ENCODE measurements at regions not wholly inside any gene's neighbourhood (a gene's known extent, or its start where the extent isn't known, plus 50 kb on each side); places are given as distances from the start of the nearest gene placed in this dataset.
"Not testable (repeated sequence)": the region's sequence is repeated elsewhere in the genome, so short reads cannot be mapped to it uniquely, and the experiment has no call there.

DNA sequence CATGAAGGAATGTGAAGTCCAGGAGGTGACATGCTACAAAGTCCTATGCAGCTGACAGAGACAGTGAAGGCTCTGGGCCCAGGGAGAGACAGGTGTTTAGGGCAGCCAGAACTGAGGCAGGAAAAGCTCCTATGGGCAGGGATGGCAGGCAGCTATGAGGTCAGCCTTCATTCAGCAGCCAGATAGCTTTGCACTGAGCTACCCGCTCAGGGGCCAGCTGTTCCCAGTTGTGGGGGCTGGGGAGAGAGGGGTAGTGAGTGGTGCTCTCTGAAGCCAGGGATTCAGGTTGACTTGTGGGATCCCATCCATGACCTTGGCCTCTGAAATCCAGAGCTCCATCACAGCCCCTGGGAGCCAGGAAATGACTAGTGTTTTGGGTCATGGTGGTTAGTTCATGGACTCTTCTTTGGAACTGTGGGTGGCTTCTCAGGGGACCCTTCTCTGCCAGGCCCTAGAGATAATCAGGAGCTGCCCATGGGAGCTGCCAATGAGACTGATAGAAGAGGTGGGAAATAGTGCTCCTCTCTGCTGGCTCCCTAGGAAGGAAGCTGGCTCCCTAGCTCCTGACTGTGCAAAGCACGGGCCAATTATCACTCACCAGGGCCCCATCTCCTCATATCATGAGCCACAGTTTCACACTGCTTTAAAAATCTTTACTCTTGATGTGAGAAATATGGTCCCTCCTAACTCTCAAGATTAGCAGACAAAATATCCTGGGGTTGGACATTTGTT lies 127.7 kb downstream of the VEGFA start:
- DNase-seq (ENCODE audit: extremely low spot score, insufficient read length, low read depth) (no peak), FAIRE-seq (no peak)

GRCh38 chr6:43896329-43897255 lies 126.6 kb downstream of the VEGFA start:
- no peak for DNase-seq (ENCODE audit: extremely low spot score, insufficient read length, low read depth)

GRCh38 chr6:43895656-43896328 lies 125.8 kb downstream of the VEGFA start:
- no peak for DNase-seq (ENCODE audit: extremely low spot score, insufficient read length, low read depth)
- FAIRE-seq: no peak

More at GRCh38 chr6:43896329-43897255, 126.6 kb downstream of the VEGFA start:
- FAIRE-seq: no peak

GRCh38 chr6:43893073-43893472 lies 123.1 kb downstream of the VEGFA start:
- no peak for DNase-seq (ENCODE audit: extremely low spot score, insufficient read length, low read depth)
- no peak for FAIRE-seq

DNA sequence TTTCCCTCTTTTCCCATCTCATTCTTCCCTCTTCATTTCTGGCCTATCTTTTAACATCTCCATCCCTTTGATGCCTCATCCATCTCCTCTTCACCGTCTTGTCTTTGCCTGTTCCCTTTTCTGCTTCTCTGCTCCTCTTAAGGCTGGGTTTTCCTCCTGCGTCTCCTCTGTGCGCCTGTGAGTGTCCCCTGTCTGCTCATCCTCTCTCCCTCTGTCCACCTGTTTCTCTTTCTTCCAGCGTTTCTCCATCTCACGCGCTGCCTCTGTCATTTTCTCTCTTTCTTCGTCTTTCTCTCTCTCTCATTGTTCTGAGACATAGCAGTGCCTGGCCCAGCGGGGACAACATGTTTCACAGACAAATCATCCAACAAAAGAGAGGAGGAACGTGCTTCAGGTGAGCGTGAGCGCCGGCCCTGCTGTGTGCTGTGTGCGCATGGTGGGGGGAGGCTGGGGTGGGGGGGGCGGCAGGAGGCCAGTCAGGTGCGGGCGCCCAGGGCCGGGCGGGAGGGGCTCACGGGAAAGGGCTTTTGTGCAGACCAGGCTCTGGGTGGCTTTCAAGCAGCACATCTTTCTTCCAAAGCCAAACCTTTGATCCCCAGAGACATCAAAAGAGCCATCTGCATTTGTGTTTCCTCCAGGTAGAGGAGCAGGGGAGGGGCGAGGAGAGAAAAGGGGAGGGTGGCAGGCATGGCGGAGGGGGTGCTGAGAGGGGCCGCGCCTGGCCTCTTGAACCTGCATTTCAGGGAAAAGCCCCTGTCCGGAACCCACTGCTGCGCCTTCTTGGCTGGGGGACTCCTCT lies 121.3 kb downstream of the VEGFA start:
- DNase-seq (ENCODE audit: extremely low spot score, insufficient read length, low read depth): no peak

GRCh38 chr6:43890197-43891062 lies 120.4 kb downstream of the VEGFA start:
- DNase-seq (ENCODE audit: extremely low spot score, insufficient read length, low read depth): no peak
- FAIRE-seq: no peak

More for the DNA sequence above, 121.3 kb downstream of the VEGFA start:
- no peak for FAIRE-seq

GRCh38 chr6:43887906-43888683 lies 118.1 kb downstream of the VEGFA start:
- no peak for FAIRE-seq
- DNase-seq (ENCODE audit: extremely low spot score, insufficient read length, low read depth): no peak

DNA sequence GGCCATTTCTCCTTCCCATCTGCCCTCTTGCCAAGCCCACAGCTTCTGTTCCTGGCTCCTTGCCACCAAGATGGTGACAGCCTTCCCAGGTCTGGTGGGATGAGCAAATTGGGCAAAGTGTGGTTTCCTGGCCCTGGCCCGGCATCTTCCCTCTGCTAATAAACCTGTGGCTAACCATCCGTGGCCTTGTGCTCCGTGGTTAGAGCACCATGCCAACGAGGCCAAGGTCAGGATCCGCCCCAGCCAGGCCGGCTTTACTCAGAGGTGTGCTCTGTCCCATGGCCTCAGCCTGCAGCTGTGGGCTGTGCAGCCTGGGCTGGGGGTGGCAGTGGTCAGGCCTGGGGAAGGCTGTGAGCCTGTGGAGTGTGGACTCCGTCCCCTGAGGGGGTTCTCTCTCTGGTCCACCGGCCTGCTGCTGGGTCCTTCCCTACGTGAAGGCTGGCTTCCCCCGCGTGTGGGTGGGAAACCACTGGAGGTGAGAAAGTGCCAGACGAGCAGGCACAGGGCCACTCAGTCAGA lies 117.4 kb downstream of the VEGFA start:
- DNase-seq (ENCODE audit: extremely low spot score, insufficient read length, low read depth): no peak
- FAIRE-seq: no peak

- FAIRE-seq (no peak), DNase-seq (ENCODE audit: extremely low spot score, insufficient read length, low read depth) (no peak)
Observed at GRCh38 chr6:43886717-43887339, 116.8 kb downstream of the VEGFA start.

- no peak for DNase-seq (ENCODE audit: extremely low spot score, insufficient read length, low read depth)
- FAIRE-seq: no peak
Observed at GRCh38 chr6:43886067-43886461, 116.1 kb downstream of the VEGFA start.

DNA sequence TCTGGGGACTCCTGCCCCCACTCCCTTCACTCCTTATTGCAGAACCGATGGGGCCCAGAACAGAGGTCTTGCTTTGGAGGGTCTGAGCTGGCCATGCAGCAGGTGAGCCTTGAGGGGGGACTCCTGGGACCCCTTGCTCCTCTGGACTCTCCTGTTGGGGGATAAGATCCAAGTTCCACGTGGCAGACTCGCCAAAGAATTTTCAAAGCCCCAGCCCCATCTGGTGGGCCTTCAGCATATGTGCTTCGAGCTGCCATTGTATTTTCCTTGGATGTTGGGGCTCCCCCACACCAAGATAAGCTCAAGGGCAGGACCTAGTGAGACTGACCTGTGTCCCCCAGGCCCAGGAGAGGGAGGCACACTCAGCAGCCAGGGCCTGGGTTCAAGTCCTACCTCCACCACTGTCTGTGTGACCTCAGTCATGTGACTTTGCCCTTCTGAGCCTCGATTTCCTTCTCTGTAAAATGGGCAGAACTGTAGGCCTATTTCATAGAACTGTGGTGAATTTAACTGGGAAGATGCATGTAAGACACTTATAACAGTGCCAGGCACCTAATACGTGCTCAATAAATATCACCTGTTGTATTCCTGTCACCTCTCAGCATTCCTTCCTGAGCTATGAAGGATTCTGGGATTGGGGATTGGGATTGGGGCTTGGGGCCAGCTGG lies 115.5 kb downstream of the VEGFA start:
- FAIRE-seq: no peak
- DNase-seq (ENCODE audit: extremely low spot score, insufficient read length, low read depth): no peak

- no peak for FAIRE-seq
- no peak for DNase-seq (ENCODE audit: extremely low spot score, insufficient read length, low read depth)
Observed at GRCh38 chr6:43884652-43885022, 114.6 kb downstream of the VEGFA start.

GRCh38 chr6:43883847-43884651 lies 114.0 kb downstream of the VEGFA start:
- no peak for DNase-seq (ENCODE audit: extremely low spot score, insufficient read length, low read depth)
- peak; percentile 53 for FAIRE-seq

DNA sequence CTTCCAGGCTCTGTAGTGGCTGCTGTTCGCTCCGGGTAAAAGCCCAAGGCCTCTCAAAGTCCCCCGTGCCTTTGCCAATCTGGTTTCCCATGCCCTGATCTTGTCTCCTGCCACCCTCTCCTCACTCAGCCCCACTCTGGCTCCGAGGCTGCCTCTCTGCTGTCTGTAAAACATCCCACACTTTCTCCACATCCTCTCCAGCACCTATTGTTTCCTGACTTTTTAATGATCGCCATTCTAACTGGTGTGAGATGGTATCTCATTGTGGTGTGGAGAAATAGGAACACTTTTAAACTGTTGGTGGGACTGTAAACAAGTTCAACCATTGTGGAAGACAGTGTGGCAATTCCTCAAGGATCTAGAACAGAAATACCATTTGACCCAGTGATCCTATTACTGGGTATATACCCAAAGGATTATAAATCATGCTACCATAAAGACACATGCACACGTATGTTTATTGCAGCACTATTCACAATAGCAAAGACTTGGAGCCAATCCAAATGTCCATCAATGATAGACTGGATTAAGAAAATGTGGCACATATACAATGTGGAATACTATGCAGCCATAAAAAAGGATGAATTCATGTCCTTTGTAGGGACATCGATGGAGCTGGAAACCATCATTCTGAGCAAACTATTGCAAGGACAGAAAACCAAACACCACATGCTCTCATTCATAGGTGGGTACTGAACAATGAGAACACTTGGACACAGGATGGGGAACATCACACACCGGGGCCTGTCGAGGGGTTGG lies 112.9 kb downstream of the VEGFA start:
- not testable (repeated sequence) for DNase-seq (ENCODE audit: extremely low spot score, insufficient read length, low read depth); FAIRE-seq

Data from GM18507 (cell line).